ENCODE measurements at regions not wholly inside any gene's neighbourhood (a gene's known extent, or its start where the extent isn't known, plus 50 kb on each side); places are given as distances from the start of the nearest gene placed in this dataset.
"Not testable (repeated sequence)": the region's sequence is repeated elsewhere in the genome, so short reads cannot be mapped to it uniquely, and the experiment has no call there.

DNA sequence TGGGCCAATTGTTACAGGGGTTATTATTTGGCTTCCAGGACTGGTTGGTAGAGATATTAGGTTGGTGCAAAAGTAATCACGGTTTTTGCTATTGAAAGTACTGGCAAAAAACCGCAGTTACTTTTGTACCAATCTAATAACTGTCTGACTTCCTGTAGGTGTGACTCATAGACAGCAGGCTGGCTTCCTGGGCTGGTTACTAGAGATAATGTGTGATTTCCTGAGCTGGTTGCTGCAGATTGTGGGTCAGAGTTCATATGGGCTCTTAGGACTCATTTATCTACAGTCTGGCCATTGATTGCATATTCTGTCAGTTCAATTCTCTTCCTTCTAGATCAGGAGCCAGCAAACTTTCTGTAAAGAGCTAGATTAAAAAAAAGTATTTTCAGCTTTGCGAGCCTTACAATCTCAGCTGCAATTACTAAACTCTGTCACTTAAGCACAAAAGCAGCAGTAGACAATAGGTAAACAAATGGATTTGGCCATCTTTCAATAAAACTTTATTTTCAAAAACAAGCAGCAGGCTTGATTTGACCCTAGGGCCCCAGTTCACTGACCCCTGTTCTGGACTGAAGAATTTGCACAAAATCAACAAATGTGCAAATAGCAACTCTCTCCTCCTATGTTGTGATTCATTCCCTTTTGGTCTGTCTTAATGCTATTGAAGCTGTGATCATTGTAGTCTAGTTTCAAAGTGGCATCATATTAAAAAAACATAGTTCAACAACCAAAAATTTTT lies 50.8 kb upstream of the BOD1L1 start:
- no peak for DNase-seq

DNA sequence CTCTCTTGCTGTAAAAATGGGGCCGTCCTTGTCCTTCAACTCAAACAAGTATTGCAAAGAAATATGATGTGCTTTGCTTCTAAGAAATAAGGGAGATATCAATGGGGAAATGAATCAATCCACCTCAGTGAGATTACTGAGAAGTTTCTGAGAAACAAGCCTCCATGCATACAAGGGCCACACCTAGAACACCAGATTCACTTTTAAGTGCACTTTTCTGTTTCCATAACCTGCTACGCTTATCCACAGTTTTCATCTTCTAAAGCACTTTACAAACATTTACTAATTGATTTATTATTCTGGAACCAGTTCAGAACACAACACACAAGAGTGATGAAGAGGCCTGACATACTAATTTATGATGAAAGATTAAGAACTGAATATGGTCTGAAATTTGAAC lies 54.0 kb upstream of the BOD1L1 start:
- DNase-seq, result no peak

DNA sequence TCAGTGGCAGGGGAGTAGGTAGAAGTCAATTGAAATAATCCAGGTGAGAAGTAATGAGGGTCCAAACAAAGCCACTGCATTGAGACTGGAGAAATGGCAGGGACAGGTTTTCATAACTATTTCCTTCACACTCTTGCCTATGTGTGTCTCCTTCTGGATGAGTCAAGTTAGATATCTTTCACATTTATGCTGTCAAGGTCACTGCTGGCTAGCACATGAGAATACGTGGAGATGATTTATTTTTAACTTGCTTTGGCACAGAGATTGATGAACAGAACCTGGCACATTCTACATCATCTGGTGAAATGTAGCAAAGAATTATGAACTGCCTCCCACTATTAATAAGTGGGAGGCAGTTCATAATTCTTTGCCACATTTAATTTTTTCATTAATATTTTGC lies 66.7 kb upstream of the BOD1L1 start:
- no peak for DNase-seq

DNA sequence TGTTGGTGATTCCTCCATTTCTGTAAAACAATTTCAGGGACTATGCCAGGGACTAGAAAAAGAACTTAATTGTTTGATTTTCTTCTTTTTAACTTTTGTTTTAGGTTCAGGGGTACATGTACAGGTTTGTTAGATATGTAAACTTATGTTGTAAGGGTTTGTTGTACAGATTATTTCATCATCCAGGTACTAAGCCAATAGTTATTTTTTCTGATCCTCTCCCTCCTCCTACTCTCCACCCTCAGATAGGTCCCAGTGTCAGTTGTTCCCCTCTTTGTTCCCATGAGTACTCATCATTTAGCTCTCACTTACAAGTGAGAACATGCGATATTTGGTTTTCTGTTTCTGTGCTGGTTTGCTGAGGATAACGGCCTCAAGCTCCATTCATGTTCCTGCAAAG lies 70.8 kb upstream of the BOD1L1 start:
- no peak for DNase-seq

DNA sequence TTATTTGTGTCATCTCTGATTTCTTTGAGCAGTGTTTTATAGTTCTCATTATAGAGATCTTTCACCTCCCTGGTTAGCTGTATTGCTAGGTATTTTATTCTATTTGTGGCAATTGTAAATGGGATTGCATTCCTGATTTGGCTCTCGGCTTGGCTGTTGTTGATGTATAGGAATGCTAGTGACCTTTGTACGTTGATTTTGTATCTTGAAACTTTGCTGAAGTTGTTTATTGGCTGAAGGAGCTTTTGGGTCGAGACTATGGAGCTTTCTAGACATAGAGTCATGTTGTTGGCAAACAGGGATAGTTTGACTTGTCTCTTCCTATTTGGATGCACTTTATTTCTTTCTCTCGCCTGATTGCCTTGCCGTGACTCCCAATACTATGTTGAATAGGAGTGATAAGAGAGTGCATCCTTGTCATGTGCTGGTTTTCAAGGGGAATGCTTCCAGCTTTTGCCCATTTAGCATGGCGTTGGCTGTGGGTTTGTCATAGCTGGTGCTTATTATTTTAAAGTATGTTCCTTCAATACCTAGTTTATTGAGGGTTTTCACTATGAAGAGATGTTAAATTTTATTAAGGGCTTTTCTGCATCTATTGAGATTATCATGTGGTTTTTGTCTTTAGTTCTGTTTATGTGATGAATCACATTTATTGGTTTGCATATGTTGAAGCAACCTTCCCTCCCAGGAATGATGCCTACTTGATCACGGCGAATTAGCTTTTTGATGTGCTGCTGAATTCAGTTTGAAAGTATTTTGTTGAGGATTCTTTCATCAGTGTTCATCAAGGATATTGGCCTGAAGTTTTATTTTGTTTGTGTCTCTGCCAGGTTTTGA lies 72.7 kb upstream of the BOD1L1 start:
- DNase-seq, result no peak

DNA sequence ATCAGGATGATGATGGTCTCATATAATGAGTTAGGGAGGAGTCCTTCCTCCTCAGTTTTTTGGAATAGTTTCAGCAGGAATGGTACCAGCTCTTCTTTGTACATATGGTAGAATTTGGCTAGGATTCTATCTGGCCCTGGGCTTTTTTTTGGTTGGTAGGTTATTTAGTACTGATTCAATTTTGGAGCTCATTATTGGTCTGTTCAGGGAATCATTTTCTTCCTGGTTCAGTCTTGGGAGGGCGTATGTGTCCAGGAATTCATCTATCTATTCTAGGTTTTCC lies 73.3 kb upstream of the BOD1L1 start:
- DNase-seq, result not testable (repeated sequence)

DNA sequence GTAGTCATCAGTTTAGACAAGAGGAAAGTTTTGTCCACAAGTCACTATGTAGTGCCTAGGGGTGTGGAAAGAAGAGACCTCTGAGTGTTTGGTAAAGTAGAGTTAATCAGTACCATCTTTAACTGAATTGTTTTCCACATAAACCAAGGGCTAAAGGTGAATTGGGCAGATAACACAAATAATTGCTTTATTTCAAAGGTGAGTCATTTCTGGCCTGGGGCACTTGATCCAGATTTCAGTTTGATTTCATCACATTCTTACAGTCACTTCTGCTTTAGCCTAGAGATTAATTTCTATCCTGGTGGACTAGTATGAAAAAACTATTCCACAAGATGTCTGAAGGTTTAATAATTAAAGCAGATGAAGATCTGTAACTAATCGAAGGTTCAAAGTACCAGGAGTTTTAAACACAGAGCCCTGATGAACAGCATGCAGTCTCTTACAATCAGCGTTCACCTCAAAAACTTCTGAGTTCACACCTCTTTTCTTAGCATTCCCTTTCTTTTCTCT lies 74.5 kb upstream of the BOD1L1 start:
- DNase-seq, result no peak

DNA sequence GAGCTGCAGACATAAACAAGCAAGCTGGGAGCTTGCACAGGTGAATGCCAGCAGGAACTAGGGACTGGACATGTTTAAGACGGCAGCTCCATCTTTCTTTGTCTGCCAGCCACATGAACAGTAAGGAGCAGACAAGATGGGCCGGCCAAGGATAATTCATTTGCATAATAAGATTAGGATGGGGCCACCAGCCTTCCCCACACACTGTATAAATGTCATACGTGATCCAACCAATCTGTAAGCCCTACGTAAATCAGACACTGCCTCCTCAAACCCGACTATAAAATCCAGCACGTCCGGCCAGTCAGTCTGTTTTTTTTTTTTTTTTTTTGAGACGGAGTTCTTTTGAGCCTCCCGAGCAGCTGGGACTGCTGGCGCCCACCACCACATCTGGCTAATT lies 75.6 kb upstream of the BOD1L1 start:
- DNase-seq, result no peak

DNA sequence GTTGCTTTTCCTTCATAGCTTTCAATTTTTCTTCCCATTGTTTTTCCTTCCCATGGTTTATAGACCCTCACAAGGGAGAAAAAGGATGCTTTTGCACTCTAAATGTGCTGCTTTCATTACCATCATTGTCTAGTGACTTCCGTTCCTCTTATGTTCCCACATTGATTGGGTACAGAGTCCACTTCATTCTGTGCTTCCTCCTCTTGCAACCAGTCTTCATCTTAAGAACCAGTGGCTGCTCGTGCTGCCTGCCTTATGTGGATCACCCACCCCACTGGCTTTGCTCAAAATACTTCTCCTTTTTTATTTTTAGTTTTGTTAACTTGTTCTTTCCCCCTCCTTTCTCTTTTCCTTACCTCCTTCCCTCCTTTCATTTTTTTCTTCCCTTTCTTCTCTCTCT lies 76.5 kb upstream of the BOD1L1 start:
- DNase-seq, result no peak

DNA sequence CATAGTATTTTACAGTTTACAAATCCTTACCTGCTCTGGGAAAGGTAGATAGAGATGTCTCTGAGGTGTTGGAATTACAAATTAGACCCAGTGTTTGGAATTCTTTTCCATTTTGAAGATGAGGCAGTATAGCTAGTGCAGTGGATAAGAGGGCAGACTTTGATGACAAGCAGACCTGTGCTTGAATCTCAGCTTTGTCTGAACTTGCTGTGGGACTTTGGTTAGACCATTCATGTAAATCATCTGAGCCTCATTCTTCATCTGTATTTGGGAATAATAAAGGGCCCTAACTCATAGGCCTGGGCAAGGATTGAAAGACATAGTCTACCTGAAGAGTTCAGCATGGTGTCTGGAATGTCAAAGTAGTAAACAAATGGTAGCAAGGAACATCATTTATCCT lies 77.2 kb upstream of the BOD1L1 start:
- no peak for DNase-seq

DNA sequence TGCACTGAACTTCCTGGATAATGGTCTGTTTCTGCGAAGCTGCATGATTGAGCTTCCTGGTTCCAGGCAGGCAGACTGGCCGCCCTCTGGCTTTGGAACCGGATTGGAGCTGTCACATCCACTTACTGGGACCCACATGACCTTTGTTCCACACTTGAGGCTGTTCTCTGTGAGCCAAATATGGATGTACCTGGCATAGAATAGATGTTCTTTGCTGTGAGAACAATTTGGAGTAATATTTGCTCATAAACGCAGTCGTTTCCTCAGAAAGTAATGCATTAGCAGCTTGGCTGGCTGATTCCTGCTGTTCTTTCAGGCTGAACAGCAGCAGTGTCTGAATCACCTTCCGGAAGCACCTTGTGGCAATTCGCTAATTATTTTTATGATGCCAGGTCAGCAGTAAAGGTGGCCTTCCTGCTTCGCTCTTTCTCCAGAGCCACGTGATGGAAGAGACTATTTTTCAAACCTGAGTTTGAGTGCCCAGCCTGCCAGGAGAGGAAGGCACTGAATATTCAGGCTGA lies 78.1 kb upstream of the BOD1L1 start:
- DNase-seq, result no peak

DNA sequence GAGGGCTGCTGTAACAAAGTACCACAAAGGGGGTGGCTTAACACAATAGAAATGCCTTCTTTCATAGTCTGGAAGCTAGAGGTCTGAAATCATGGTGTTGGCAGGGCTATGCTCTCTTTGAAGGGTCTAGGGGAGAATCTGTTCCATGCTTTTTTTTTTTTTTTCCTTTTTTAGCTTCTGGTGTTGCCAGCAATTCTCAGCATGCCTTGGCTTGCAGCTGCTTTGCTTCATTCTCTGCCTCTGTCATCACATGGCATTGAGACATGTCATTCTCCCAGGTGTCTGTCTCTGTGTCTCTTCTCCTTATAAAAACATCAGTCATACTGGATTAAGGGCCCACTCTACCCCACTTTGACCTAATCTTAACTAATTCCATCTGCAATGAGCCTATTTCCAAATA lies 78.6 kb upstream of the BOD1L1 start:
- no peak for DNase-seq

DNA sequence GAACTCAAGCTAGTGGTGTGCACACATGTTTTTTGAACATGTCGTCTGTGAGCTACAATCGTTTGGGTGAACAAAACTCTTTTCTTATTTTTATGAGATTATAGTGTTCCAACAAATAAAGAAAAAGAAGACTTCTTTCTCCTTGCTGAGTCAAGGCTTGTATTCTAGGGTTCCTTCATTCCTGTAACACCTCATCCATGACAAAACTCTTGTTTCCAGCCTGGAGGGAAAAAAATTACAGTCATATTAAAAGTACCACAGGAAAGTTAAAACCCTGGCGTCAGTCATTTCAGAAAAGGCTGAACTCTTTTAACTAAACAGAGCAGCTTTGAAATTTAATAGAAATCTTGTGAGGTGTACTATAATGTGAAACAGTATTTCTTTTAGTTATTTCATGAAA lies 79.2 kb upstream of the BOD1L1 start:
- DNase-seq, result no peak

DNA sequence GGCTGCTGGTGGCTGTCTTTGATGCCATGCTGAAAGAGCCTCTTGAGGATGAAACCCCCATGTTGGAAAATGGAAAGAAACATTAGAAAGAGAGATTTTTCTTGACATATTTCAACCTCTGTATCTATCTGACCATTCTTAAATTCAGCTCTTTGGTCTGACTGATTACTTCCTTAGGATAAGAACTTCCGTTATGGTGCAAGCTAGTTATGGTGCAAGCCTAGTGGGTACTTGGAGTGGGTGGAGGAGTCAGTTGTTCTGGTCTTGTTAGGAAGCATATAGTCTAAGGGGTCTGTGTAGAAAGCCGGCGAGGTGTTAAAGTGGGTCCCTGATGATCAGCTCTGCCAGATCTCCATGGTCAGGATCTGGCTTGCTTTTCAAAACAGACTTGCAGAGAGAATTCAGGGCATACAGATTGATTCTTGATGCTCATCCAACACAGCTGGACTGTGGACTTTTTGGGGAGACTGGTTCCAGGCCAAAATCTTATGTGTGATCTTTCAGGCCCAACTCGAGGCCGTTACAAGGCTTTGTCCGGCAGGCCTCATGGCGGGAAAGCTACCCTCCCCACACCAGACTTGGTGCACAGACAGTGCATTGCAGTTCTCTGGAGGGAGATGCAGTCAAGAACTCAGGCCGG lies 82.8 kb upstream of the BOD1L1 start:
- no peak for DNase-seq

DNA sequence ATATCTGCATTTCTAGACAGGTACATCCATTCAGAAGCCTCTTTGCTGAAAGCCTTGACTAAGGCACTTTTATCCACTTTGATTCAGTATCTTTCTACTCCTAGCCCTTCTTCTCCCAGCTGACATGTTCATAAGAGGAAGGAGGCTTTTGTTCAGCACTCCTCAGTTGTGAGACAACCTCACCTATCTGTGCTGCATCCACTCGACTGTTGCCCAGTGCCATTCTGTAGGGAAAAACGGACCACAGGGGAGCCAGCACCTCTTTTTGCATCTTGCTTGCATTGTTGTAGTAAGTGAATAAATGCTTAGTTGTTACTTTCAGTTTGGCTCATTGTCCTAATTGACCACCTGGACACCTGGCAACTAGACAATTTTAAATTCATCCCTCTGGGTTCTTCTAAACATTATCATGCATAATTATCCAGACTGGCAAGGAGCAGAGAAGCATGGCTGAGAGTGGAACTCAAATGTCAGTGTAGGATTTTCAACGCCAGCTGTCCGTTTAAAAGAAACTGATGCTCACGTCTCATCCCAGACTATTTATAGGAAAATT lies 83.8 kb upstream of the BOD1L1 start:
- DNase-seq, result no peak

DNA sequence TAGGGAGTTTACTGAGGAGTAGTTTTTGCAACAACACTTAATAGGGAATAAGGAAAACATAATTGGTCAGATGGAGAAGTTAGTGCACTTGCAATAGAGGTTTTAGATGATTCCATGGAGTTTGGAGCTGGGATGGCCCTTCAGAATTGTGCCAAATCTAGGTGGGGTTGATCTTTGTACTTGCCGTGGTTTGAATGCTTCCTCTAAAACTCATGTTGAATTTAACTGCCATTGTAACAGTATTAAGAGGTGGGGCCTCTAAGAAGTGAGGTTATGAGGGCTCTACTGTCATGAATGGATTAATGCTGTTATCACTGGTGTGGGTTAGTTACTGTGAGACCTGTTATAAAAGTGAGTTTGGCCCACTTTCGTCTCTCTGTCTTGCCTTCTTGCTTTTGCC lies 94.4 kb upstream of the BOD1L1 start:
- DNase-seq, result no peak

DNA sequence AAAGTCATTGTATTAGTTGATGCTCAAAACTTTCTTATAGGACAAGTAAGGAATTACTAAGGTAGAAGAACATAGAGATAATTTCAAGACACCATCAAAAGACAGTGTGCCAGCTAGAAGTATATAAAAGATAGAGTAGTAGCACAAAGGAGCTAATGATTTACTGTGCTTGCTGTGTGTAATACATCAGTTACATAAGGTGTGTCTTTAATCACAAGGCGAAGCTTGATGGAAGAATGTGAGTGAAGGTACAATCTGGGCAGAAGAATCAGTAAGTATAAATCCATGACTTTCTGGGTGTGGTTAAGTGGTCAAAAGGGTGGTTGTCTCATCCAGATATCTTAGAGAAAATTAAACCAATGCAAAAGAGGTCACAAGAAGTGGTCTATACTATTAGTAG lies 95.1 kb upstream of the BOD1L1 start:
- DNase-seq, result no peak

DNA sequence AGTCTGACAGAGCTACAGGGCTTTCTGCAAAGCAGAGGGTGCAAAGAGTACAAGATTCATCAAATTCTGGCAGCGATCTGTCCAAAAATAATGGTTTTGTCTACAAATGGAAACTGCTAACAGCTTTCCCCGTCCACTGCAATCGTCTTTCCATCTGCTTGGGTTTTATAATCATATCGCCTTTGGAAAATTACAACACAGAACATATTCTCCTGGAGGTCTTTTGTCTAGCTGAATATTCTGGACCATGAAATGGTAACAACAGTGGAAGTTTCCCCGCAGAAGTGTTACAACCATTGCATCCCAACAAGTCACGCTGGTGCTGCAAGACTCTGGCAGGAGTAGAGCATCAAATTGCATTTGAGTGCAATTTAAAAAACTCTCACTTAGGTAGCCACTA lies 101.2 kb upstream of the BOD1L1 start:
- no peak for DNase-seq

DNA sequence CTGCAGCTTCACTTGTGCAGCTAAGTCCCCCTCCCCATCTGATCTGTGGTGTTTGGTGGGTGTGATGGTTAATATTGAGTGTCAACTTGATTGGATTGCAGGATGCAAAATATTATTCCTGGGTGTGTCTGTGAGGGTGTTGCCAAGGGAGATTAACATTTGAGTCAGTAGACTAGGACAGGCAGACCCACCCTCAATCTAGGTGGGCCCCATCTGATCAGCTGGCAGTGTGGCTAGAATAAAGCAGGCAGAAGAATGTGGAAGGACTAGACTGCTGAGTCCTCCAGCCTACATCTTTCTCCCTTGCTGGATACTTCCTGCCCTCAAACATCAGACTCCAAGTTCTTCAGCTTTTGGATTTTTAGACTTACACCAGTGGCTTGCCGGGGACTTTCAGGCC lies 103.5 kb upstream of the BOD1L1 start:
- no peak for DNase-seq

DNA sequence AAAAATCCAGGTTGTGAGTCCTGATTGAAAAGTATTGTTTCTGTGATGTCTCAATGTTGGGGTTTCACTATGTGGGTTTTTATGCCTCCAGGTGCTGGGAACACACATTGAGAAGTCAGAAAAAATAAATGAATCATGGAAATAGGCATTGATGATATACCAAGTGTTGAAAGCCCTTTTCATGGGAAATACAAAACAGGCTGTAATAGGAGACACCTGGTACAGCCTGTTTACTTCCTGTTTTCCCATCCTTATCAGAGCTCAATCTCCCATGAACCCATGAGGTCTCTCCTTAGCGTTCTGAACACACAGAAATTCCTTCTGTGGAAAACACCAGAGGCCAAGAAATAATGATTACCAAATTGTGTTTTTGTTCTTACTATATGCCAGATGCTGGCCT lies 106.3 kb upstream of the BOD1L1 start:
- DNase-seq, result no peak

DNA sequence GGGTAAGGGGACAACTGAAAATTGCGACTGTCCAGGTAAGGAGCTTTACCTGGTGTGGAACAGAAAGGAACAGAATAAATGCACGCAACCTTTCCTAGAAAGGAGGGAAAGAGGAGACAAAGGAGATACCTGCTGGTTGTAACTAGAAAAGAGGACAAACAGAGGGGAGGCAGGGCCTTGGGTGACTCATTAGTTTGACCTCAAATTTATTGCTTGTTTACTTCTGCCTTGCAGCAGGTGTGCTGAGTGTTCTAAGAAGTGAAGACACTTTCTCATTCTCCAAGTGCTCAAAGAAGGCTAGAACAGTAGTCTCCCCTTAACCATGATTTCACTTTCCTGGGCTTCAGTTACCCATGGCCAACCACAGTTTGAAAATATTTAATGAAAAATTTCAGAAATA lies 123.1 kb upstream of the BOD1L1 start:
- DNase-seq, result no peak

DNA sequence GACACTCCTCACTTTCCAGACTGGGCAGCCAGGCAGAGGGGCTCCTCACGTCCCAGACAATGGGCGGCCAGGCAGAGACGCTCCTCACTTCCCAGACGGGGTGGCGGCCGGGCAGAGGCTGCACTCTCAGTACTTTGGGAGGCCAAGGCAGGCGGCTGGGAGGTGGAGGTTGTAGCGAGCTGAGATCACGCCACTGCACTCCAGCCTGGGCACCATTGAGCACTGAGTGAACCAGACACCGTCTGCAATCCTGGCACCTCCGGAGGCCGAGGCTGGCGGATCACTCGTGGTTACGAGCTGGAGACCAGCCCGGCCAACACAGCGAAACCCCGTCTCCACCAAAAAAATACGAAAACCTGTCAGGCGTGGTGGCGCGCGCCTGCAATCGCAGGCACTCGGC lies 134.1 kb upstream of the BOD1L1 start:
- DNase-seq, result not testable (repeated sequence)

DNA sequence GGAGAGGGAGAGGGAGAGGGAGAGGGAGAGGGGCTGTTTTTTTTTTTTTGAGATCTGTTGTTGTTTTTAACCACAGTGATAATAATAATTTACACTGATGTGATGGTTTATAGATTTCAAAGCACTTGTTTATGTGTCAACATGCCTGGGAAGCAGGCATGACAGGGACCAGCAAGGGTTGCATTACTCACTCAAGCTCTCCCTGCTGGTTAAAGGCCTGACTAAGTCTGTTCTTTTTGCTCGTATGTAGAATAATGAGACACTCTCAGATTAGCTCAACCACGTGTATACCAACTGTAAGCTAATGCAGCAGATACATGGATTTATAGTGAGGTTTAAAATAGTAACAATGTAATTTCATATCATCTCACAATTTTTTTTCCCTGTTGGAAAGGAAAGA lies 134.6 kb upstream of the BOD1L1 start:
- DNase-seq, result no peak

DNA sequence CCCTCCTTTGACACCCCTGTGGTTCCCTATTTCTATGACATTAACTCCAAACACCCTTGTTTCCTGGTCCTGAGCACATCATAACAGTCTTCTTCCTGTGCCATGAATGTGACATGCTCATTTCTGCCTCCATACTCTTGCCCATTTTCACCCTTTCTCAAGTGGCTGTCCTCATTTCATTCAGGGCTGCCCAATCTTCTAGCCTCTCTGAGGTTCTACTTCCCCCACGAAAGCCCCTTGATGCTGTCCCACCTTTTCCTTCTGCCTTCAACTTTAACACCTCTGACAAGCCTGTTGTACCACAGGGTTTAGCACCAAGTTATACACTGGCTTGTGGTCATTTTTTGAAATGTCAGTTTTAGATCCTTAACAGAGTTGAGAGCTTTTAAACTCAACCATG lies 136.2 kb upstream of the BOD1L1 start:
- DNase-seq, result no peak
